GM12891 (cell line): ENCODE measurements at regions not wholly inside any gene's neighbourhood (a gene's known extent, or its start where the extent isn't known, plus 50 kb on each side); places are given as distances from the start of the nearest gene placed in this dataset.

Source experiments
- PAX5 ChIP-seq: IDR thresholded peaks from 2 replicates; pipeline ENCODE4 v1.6.1; 2011; ENCODE audit warnings: low read length, moderate library complexity, mild to moderate bottlenecking; ENCODE audit not compliant: insufficient read depth, severe bottlenecking
- POLR2A ChIP-seq: IDR thresholded peaks from 2 replicates; pipeline ENCODE4 v1.6.1; 2011; ENCODE audit warnings: low read depth, low read length, control low read depth
- POLR2AphosphoS5 ChIP-seq: IDR thresholded peaks from 2 replicates; pipeline ENCODE4 v1.6.1; 2011; ENCODE audit warnings: low read depth, low read length, control low read depth
- POU2F2 ChIP-seq: IDR thresholded peaks from 2 replicates; pipeline ENCODE4 v1.6.1; 2011; ENCODE audit warnings: low read depth, mild to moderate bottlenecking, control low read depth, low read length, moderate library complexity
- TAF1 ChIP-seq: IDR thresholded peaks from 2 replicates; pipeline ENCODE4 v1.6.1; 2011; ENCODE audit warnings: low read depth, low read length, control low read depth

- TF ChIP-seq POLR2A, result no peak
- no peak for TF ChIP-seq TAF1
- TF ChIP-seq POLR2AphosphoS5, result no peak
- no peak for TF ChIP-seq POU2F2
- TF ChIP-seq PAX5, result no peak
Observed at GRCh38 chr4:187235456-187236170, 512.0 kb upstream of the FAT1 start.
